Superior temporal gyrus (tissue), 1 donor: ENCODE measurements at regions not wholly inside any gene's neighbourhood (a gene's known extent, or its start where the extent isn't known, plus 50 kb on each side); places are given as distances from the start of the nearest gene placed in this dataset.

ENCODE experiments used
- DNase-seq: peaks from one replicate; pipeline ENCODE4 v3.0.0-alpha.2; 2016; ENCODE audit errors: extremely low spot score

DNA sequence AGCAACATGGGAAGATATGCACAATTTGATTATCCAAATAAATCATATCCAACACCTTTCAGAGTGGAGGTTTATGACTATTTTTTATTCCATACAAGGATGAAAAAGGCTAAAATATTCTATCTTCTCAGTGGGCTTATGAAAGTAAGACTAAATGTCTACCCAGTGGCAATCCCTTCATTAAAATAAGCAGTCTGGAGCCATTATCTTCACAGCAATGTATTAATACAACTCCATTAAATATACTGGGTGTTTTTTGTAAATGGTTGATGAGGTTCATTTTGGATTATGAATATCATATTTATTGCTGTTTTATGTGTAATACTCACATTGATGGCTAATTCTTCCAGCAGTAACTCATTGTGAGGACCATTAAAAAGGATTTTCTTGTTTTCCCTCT, 352.7 kb upstream of the SOX11 start:
- no peak for DNase-seq

DNA sequence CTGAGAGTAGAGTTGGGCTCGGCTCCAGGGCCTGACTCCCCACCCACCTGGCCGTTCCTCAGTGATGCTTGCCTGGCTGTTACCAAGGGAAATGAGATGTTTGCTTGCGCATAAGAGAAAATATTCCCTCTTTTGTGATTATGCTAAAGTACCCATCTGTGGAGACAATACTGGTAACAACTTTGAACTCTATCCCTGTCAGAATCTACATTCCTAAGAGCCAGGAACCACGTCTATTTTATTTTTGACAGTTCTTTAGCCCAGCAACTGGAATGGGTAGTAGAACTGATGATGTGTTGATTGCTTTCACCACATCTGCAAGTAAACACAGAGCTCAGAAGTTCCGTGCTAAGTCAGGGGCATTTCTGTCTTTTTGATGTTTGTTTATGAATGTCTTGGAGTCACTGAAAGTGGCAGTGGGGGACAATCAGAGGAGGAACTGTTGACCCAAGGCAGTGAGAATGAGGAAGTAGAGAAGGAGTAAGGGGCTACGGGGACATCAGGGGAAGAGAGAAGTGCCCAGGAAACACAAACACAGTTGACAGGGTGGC, 348.3 kb upstream of the SOX11 start:
- no peak for DNase-seq

DNA sequence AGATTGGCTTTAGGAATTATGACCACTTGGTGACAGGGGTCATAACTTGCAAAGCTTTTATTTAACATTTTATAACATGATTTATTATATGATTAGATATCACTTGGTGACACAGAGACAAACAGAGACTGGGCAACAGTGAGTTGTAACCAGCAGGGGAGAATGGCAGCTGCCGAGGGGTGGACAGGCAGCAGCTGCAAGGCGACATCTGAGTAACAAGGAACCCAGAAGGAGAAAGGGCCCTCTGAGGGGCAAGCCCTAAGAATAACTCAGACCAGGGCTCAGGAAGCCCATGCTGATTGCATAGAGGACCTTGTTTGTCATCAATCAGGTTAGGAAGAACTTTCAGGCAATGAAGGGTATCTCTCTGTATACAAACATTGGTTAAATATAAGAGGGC, 339.9 kb upstream of the SOX11 start:
- DNase-seq = no peak

DNA sequence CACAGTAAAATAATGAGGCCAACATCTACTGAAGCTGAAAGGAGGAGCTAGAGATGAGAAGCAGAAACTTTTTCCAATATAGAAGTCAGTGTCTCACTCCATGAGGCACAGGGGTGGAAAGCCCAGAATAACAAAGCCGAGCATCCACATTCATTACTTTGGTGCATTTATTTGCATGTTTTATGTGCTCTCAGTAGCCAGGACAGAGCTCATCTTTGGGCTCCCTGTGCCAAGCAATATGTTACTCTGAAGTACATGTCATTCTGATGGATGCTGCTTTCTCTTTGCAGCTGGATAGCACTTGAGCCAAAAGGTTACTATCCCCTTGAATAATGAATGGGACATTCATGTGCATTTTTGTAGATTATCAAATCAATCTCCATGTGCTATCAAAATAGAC, 338.6 kb upstream of the SOX11 start:
- DNase-seq = no peak

DNA sequence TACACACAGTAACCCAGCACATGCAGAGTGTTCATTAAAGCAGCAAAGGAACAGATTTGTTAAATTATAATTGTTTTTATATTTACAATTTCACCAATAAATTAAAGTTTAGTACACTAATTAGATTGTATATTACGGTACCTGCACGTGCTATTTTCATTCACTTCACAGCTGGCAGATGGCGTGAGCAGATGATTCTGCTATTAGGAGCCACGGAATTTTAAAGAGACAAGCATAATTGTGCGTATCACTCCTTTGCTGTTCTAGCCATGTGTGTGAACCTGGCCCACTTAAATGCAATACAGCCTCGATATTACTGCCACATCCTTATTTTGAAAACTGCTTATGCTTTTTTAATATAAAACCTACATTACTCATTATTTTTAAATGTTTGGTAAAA, 332.8 kb upstream of the SOX11 start:
- DNase-seq = no peak

DNA sequence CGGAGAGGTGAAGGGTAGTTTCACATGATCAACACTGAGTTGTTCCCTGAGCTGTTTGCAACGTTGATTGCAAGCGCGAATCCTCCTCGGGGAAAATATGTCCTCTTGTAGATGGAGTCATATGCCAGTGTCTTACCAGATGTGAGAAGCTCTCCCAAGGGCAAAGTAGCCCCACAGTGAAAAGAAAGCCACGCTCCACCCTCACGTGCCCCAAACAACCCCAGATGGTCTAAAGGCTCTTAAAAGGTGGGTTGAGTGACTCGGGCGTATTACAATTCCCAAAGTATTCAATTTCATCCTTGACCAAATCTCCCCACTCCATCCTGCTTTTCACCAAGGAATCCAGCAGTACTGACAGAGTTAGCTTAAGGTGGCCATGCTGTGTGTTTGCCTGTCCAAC, 332.1 kb upstream of the SOX11 start:
- no peak for DNase-seq

DNA sequence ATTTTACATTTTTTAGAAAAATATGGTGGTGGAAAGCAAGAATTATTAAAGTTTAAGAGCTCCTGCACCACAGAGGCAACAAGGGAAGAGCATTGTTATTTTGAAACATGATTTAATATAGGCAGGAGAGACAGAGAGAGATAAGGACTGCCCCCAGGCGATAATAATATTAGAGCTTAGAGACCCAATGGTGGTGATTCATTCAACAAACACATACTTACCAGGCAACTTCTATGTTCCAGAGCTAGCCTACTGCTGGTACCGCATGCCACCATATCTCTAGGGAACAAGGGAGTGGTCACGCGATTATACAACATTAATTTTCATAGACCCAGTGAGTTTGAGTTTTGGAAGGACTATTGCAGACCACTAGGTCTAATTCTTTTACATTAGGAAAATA, 327.8 kb upstream of the SOX11 start:
- no peak for DNase-seq

DNA sequence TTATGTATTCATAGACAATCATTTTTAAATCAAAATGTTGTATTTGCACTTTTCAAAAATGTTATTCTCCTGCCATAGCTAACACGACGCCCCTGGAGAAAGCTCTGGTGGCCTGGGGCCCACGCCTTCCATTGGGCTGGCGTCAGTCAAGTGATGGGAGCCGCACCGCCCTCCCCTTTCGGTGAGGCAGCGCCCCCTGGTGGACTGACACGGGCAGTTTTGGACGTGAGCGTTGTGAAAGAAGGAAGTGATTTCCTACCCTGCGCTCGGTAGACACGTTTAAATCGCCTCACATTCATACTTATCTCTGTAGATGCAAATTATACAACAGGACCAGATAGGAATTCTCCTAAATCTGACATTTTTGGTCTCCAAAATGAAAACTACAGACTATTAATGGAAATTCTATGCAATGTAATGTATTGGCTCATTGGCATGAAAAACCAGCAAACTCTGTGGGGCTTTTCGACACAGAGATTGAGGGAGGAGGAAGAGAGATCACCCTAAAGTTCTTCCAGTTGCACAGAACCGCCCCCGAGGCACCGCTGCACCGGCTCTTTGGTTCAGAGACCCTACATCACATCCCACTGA, 326.2 kb upstream of the SOX11 start:
- peak; percentile 73 for DNase-seq

DNA sequence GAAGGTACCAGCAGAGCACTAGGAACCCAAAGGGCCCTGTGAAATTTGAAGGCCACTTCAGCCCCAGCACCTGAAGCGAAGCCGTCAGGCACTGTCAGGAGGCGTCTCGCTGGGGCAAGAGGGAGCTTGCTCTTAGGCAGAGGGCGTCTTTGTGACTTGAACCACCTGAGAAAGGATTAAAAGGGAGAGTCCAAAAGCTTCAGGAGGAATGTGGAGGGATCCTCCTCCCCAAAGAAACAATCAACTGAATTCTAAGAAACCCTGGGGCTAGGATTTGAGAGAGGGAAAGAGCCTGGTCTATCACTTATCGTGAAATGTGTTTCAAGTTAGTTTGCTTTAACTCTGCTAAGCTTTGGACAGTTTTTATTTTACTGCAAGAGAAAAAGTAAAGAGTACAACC, 324.9 kb upstream of the SOX11 start:
- DNase-seq = no peak

DNA sequence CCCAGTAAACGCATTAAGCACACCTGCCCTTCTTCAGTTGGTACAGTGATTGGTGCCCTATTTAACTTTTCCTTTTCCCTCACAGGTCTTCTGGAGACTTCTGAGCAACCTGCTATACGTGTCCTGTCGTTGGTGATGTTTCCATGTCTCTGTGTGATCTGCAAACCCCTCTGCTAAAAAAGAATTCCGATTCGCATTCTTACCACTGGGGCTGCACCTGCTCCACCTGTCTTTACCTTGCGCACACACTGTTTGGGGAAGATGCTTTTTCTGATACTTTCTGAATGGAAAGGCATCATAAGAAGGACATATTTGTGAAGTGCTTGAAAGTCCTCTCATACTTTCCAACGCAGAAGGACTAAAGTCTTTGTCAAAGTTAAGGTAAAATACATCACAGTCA, 323.9 kb upstream of the SOX11 start:
- no peak for DNase-seq

DNA sequence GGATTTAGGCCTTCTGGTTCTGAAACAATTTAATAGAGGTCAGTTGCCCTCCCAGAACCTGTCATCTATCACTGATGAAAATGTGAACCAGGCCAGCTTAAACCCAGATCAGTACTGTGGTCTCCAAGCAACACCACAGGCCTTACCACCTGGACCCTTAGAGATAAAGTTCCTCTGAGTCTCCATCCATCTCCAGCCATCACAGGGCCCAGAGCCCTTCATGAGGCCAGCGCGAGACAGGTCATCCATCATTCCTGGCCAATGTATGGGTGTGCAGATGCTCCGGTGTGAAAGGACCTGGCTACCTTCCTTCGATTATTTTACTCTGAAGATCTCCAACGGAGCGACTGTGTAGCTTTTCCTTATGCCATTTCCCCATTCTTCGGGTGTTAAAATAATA, 322.7 kb upstream of the SOX11 start:
- DNase-seq = no peak

DNA sequence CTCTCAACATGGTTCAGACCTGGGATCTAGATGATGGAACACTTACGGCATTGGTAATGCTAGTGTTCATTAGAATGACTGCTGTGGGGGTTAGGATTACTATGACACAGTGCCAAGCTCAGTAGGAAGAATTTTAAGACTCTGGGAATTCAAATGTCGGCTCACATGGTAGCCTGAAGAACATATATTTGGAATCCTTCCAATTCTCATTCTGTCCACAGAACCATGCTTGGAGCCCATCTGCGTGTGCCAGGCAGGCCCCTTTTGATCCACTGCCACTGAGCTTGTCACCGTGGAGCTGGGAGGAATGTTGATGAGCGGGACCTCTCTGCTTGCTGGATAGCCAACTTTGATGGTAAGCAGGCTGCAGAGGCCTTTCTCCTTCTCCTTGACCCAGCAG, 322.0 kb upstream of the SOX11 start:
- DNase-seq = no peak

DNA sequence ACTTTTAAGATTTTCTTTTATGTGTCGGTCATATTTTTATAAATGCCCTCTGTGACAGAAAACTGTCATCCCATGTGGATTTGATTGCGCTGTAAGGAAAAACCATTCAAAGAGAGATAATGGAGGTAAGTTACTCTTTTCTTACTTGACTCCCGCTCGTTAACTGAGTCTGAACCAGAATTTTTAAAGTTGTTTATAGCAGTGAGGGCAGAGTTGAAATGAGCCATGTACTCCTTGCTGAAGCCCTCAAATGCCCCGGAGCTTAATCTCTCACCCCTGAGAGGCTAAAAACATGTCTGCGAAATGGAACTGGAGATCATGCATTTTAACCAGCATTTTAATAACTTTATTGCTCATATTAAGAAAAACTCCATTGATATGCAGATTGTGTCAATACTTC, 320.0 kb upstream of the SOX11 start:
- no peak for DNase-seq

DNA sequence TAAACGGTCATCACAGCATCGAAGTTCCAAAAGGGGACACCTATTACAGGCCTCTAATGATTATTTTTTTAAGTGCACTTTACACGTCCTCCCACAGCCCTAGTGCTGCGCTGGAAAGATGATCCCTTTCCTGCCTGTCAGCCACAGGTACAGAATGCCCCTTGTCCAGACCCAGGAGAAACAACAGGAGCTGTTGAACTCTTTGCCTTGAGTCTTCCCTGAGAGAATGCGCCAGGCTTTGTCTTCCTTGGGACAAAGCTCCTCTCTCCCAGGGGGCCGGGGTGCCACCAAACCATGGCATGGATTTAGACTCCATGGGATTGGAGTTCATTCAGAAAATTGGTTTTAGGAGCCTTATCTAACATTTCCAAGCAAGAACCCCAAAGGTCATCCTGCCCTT, 319.0 kb upstream of the SOX11 start:
- DNase-seq = no peak

DNA sequence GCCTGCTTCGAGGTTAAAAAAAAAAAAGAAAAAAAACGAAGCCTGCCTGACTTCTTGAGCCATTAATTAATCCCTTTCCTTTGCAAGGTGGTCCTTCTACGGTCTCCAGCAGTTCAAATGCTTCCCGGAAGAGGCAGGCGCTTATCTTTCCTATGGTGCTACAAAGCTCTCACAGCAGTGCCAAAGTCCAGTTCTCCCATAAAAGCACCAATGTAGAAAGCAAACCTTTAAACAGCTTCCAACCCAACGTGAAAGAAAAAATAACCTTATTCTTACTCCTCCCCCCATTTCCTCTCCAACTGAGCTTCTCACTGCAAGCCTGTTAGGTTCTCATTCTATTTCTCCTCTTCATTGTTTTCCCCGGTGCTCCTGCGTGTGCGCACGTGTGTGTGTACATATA, 317.4 kb upstream of the SOX11 start:
- no peak for DNase-seq

DNA sequence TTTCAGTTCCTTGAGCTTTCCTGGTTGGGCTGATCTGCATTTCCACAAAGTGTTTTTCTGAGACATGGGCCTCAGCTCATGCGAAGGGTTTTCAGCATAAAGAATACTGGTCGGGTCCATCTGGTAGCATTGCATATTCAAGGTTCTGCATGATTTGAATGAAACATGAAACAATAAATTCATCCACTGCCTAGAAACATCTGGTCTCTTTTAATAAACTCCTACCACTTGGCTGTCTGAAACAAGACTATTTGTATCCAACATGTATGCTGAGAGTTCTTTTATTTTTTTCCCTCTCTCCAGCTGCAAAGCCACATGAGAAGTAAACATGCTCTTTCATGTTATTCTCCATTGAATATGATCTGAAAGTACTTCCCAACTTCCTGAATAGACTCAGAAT, 314.9 kb upstream of the SOX11 start:
- no peak for DNase-seq

DNA sequence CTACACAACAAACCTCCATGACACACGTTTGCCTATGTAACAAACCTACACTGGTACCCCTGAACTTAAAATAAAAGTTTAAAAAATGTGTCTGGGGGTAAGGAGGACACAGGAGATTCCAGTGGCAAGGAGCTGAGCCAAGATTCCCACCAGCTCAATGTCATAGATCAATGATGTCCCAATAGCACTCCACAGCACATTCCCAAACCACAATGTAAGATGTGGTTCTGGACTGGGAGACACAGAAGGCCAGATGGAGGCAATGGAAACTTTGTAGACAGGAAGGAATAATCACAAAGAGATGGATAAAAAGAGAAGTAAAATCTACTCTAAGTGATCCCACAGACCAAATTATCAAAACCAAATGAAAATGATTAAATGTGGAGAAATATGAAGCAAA, 312.4 kb upstream of the SOX11 start:
- DNase-seq = no peak

DNA sequence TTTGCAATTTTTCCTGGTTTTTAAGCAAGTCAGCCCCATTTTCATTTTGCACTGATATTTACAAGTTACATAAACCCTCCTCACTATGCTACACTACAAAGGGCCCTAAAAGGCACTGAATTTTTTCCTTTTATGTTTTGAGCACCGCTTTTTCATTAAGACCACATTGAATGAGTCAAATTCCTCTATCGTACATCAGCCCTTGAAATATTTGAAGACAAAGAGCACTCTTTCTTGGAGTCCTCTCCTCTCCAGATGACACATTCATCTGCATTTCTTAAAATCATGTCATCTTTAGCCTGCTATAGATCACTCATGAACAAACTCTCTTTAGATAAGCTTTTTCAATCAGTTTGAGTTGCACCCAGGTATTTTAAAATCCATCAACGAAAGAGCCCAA, 306.6 kb upstream of the SOX11 start:
- DNase-seq = no peak

DNA sequence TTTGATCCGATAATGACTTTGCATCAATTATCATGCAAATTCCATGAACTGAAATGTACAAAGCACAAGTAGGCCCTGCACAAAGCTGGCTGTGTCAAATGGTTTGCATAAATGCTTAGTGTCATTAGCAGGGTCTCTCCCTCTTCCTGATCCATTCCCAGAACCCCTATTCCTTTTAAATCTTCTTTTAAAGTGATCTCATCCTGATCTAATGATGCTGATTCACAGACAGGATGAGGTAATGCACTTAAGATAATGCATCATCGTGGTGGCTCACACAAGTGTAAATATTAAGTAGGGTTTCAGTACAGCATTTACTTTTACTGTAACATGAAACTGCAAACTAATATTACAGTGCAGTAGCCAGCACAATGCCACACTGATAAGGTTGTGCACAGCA, 304.8 kb upstream of the SOX11 start:
- DNase-seq = no peak

DNA sequence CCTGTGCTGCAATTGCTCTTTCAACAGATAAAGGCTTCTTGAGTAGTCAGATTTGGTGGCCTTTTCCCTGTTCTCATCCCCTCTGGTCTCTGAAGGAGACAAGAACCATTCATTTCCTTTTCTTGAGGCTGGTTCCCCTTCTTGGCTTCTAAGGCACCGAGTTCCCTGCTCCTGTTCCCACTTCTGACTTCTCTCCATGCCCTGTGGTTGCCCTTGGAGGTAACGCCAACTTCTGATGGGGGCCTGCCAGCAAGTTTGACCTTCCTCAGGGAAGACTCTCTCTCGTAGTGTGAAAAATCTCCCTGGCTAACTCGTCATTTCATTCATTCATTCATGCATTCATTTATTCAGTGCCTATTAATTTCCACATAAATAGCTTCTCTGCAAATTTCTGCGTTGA, 302.4 kb upstream of the SOX11 start:
- no peak for DNase-seq

DNA sequence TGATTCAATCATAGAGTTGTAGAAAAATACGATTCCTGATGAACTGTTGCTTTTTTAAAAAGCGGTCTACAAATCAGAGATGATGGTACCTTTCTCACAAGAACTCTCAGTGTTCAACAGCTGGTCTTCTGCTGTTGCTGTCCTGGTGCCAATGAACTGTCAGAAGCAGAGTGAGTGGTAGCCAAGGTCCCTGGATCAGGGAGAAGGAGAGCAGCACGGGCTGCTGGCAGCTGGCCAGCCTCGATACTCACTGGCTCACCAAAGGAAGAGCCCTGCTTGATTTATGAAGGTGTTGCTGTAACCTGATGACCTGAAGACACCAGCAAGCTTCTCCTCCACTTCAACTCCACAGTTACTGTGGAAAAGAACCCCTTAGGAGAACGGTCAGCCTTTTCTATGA, 300.8 kb upstream of the SOX11 start:
- no peak for DNase-seq

DNA sequence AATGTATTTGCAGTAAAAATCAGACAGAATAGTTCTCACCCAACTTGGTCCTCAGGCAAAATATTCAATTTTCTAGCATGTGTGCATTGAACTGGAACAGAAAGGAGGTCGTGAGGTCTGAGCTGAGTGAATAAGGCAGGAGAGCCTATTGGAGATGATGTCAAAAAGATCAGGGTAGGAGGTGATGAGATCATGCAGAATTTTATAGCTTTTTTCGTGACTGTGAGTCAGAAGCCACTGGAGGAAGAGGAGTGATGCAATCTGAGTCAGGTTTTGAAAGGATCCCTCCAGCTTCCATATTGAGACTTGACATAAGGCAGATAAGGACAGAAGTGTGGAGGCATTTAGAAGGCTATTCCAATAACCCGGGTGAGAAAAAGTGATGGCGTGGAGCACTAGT, 299.5 kb upstream of the SOX11 start:
- no peak for DNase-seq

DNA sequence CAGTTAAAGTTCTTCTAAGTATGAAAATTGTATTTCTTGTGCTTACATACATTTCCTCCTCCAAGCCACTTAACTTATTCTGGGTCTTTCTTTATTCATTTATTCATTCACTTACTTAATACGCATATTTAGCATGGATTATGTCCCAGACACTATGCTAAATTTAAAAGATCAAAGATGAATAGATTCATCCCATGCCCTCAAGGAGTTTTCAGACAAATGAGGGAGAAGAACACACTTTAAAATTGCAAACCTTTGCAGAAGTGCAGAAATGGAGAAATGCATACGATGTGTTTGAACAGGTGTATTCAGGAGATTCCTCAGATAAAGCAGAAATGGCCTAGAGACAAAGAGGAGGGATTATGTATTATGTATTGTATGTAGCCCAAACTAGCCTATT, 298.7 kb upstream of the SOX11 start:
- no peak for DNase-seq

DNA sequence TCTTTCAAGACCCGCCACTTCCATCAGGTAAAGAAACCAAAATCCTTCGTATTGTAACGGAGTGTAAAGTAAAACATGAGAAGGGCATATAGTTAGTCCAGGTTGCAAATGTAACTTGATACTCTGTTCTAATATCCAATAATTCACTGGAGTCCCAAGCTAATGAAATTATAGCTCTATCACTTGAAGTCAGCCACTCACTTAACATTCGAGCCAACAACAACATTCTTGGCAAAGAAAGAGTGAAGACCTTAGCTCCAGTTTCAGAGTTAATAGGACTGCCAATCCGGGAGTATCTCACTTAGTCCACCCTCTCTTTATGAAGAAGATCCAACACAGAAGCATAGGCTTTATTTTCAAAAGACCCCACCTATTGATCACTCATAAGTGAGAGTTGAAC, 298.0 kb upstream of the SOX11 start:
- no peak for DNase-seq
